SK-N-SH treated with all-trans-retinoic acid at 6 μM for 48 hours (cell line): ENCODE measurements at regions not wholly inside any gene's neighbourhood (a gene's known extent, or its start where the extent isn't known, plus 50 kb on each side); places are given as distances from the start of the nearest gene placed in this dataset.

Source experiments
- ARNTL ChIP-seq: fragments of 450-650 bp; formaldehyde crosslinking; IDR thresholded peaks from 2 replicates; pipeline ENCODE4 v1.5.0; 2020; ENCODE audit warnings: low read depth, mild to moderate bottlenecking, moderate library complexity, borderline replicate concordance
- CSDC2 ChIP-seq: fragments of 250-450 bp; sonication (Bioruptor Pico); IDR thresholded peaks from 2 replicates; pipeline ENCODE4 v1.5.0; 2020; ENCODE audit warnings: mild to moderate bottlenecking, moderate library complexity
- OSR1 ChIP-seq: fragments of 250-450 bp; sonication (Bioruptor Pico); IDR thresholded peaks from 2 replicates; pipeline ENCODE4 v1.8.0; 2022; ENCODE audit warnings: moderate library complexity, mild to moderate bottlenecking, inconsistent platforms
- RARB ChIP-seq: fragments of 250-450 bp; sonication (Bioruptor Pico); IDR thresholded peaks from 2 replicates; pipeline ENCODE4 v1.8.0; 2021; ENCODE audit warnings: mild to moderate bottlenecking, moderate library complexity
- ZC3H10 ChIP-seq: fragments of 250-450 bp; sonication (Bioruptor Pico); IDR thresholded peaks from 2 replicates; pipeline ENCODE4 v1.5.1; 2021; ENCODE audit warnings: mild to moderate bottlenecking, moderate library complexity
- ZFP3 ChIP-seq: fragments of 250-450 bp; sonication (Bioruptor Pico); IDR thresholded peaks from 2 replicates; pipeline ENCODE4 v1.5.0; 2020; ENCODE audit warnings: mild to moderate bottlenecking, moderate library complexity
- ZNF565 ChIP-seq: fragments of 450-650 bp; formaldehyde crosslinking; conservative IDR thresholded peaks from 2 replicates; pipeline ENCODE4 v1.5.0; 2020; ENCODE audit warnings: low read depth, mild to moderate bottlenecking, moderate library complexity
- TF ChIP-seq, protein P1 (sequence below): fragments of 250-450 bp; sonication (Bioruptor Pico); IDR thresholded peaks from 2 replicates; pipeline ENCODE4 v1.5.0; 2020; ENCODE audit warnings: mild to moderate bottlenecking, moderate library complexity
- TF ChIP-seq, protein P2 (sequence below): fragments of 250-450 bp; sonication (Bioruptor Pico); IDR thresholded peaks from 2 replicates; pipeline ENCODE4 v1.5.1; 2020; ENCODE audit warnings: low read depth, mild to moderate bottlenecking, moderate library complexity
- TF ChIP-seq, protein P3 (sequence below): fragments of 250-450 bp; sonication (Bioruptor Pico); IDR thresholded peaks from 2 replicates; pipeline ENCODE4 v1.8.0; 2020; ENCODE audit warnings: mild to moderate bottlenecking, moderate library complexity, borderline replicate concordance
- TF ChIP-seq, protein P4 (sequence below): fragments of 250-450 bp; sonication (Bioruptor Pico); IDR thresholded peaks from 2 replicates; pipeline ENCODE4 v1.5.1; 2021; ENCODE audit warnings: mild to moderate bottlenecking, moderate library complexity

DNA sequence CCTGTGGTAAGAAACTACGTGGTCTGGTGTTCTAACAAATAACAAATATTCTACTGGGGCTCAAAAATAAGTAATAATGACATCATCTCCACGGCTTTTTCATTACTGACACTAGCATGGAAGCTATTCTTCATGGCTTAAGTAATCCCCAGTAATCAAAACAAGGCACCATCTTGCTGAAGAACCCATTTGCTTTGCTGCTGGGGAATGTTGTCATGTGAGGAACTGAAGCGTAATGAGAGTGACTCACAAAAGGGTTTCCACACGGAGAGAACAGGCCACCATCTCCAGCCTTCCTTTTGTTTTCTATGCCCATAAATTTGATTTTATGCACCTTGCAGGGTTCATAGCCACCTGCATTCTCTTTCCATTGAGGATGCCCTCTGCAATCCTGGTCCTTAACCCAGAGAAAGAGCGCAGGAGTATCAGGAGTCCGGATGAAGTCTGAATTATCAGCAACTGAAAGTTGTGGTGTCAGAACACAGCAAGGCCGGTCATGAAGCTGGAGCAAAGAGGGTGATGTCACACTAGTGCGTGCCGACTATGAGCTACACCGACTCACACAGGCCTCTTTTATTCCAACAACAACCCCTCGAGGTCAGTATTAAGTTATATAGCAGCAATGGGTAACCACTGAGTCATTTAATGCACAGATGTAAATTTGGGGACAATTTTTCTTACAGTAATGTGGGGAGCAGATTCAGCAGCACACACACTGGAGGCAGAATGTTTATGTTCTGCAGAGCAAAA, 173.7 kb upstream of the SSTR4 start:
- TF ChIP-seq, protein P1, sequence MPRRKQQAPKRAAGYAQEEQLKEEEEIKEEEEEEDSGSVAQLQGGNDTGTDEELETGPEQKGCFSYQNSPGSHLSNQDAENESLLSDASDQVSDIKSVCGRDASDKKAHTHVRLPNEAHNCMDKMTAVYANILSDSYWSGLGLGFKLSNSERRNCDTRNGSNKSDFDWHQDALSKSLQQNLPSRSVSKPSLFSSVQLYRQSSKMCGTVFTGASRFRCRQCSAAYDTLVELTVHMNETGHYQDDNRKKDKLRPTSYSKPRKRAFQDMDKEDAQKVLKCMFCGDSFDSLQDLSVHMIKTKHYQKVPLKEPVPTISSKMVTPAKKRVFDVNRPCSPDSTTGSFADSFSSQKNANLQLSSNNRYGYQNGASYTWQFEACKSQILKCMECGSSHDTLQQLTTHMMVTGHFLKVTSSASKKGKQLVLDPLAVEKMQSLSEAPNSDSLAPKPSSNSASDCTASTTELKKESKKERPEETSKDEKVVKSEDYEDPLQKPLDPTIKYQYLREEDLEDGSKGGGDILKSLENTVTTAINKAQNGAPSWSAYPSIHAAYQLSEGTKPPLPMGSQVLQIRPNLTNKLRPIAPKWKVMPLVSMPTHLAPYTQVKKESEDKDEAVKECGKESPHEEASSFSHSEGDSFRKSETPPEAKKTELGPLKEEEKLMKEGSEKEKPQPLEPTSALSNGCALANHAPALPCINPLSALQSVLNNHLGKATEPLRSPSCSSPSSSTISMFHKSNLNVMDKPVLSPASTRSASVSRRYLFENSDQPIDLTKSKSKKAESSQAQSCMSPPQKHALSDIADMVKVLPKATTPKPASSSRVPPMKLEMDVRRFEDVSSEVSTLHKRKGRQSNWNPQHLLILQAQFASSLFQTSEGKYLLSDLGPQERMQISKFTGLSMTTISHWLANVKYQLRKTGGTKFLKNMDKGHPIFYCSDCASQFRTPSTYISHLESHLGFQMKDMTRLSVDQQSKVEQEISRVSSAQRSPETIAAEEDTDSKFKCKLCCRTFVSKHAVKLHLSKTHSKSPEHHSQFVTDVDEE (CRISPR knock-in tag), result no peak
- TF ChIP-seq ZFP3, result no peak
- TF ChIP-seq RARB (CRISPR knock-in tag), result no peak
- no peak for TF ChIP-seq OSR1
- TF ChIP-seq, protein P2, sequence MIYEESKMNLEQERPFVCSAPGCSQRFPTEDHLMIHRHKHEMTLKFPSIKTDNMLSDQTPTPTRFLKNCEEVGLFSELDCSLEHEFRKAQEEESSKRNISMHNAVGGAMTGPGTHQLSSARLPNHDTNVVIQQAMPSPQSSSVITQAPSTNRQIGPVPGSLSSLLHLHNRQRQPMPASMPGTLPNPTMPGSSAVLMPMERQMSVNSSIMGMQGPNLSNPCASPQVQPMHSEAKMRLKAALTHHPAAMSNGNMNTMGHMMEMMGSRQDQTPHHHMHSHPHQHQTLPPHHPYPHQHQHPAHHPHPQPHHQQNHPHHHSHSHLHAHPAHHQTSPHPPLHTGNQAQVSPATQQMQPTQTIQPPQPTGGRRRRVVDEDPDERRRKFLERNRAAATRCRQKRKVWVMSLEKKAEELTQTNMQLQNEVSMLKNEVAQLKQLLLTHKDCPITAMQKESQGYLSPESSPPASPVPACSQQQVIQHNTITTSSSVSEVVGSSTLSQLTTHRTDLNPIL (CRISPR knock-in tag), result no peak
- TF ChIP-seq, protein P3, sequence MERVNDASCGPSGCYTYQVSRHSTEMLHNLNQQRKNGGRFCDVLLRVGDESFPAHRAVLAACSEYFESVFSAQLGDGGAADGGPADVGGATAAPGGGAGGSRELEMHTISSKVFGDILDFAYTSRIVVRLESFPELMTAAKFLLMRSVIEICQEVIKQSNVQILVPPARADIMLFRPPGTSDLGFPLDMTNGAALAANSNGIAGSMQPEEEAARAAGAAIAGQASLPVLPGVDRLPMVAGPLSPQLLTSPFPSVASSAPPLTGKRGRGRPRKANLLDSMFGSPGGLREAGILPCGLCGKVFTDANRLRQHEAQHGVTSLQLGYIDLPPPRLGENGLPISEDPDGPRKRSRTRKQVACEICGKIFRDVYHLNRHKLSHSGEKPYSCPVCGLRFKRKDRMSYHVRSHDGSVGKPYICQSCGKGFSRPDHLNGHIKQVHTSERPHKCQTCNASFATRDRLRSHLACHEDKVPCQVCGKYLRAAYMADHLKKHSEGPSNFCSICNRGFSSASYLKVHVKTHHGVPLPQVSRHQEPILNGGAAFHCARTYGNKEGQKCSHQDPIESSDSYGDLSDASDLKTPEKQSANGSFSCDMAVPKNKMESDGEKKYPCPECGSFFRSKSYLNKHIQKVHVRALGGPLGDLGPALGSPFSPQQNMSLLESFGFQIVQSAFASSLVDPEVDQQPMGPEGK (CRISPR knock-in tag), result no peak
- TF ChIP-seq ARNTL (CRISPR knock-in tag), result no peak
- TF ChIP-seq, protein P4, sequence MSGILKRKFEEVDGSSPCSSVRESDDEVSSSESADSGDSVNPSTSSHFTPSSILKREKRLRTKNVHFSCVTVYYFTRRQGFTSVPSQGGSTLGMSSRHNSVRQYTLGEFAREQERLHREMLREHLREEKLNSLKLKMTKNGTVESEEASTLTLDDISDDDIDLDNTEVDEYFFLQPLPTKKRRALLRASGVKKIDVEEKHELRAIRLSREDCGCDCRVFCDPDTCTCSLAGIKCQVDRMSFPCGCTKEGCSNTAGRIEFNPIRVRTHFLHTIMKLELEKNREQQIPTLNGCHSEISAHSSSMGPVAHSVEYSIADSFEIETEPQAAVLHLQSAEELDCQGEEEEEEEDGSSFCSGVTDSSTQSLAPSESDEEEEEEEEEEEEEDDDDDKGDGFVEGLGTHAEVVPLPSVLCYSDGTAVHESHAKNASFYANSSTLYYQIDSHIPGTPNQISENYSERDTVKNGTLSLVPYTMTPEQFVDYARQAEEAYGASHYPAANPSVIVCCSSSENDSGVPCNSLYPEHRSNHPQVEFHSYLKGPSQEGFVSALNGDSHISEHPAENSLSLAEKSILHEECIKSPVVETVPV (CRISPR knock-in tag), result no peak
- no peak for TF ChIP-seq ZNF565 (CRISPR knock-in tag)
- TF ChIP-seq ZC3H10, result no peak
- no peak for TF ChIP-seq CSDC2 (CRISPR knock-in tag)
